B cell (primary cell): ENCODE measurements at regions not wholly inside any gene's neighbourhood (a gene's known extent, or its start where the extent isn't known, plus 50 kb on each side); places are given as distances from the start of the nearest gene placed in this dataset.
"Not testable (repeated sequence)": the region's sequence is repeated elsewhere in the genome, so short reads cannot be mapped to it uniquely, and the experiment has no call there.

Experiments used
- ATAC-seq: fragments of 200-7000 bp; cut with Tn5 transposase; one replicate; pipeline ENCODE4 v1.10.0; 2021; ENCODE audit warnings: low read depth, mild to moderate bottlenecking, moderate number of reproducible peaks, moderate library complexity
- CTCF ChIA-PET: fragments of 350-600 bp; sonication (Branson Sonifier 250); formaldehyde crosslinking; loops from one replicate; lab custom pipeline; 2021; ENCODE audit warnings: antibody characterized with exemption, inconsistent platforms; lab: Charles Lee
- POLR2A ChIA-PET: fragments of 350-600 bp; sonication (Branson Sonifier 250); formaldehyde crosslinking; loops from one replicate; lab custom pipeline; 2021; ENCODE audit warnings: antibody characterized with exemption; lab: Charles Lee
- DNase-seq: peaks from one replicate; pipeline ENCODE4 v3.0.0; 2013
- H2AFZ ChIP-seq: 2 replicates; pipeline ENCODE4 v1.6.1; 2012; ENCODE audit warnings: mild to moderate bottlenecking, low read depth, low read length; ENCODE audit not compliant: insufficient read depth, poor library complexity, severe bottlenecking
- H3K27ac ChIP-seq, 2 donors: 1 replicate in 1 of 2; 2 replicates in 1 of 2; pipeline ENCODE4 v1.5.1; 2012 to 2013; ENCODE audit warnings: low read length in 2 of 2, mild to moderate bottlenecking in 2 of 2, moderate library complexity in 1 of 2
- H3K27me3 ChIP-seq, 4 experiments: fragments of 200-600 bp in 1 of 4; sonication (generic) in 1 of 4; replicated peaks in 1 of 4; 1 replicate in 2 of 4; 2 replicates in 2 of 4; pipeline versions ENCODE4 v1.6.1 to v1.7.0; 2013 to 2016; ENCODE audit warnings: low read length in 3 of 4, mild to moderate bottlenecking in 2 of 4, mixed read lengths in 1 of 4, moderate library complexity in 1 of 4; ENCODE audit not compliant: insufficient read depth in 4 of 4, control insufficient read depth in 3 of 4; ENCODE audit errors: control extremely low read depth in 1 of 4
- H3K36me3 ChIP-seq, 2 experiments: replicated peaks in 1 of 2; 1 replicate in 1 of 2; 2 replicates in 1 of 2; pipeline versions ENCODE4 v1.6.1 to v1.7.1; 2013; ENCODE audit warnings: low read length in 1 of 2; ENCODE audit not compliant: insufficient read depth in 2 of 2, control insufficient read depth in 1 of 2; ENCODE audit errors: control extremely low read depth in 1 of 2, extremely low read depth in 1 of 2
- H3K4me1 ChIP-seq, 2 donors: fragments of 200-600 bp in 1 of 2; sonication (generic) in 1 of 2; 1 replicate in 1 of 2; 2 replicates in 1 of 2; pipeline versions ENCODE4 v1.5.1 to v1.6.1; 2013 to 2017; ENCODE audit warnings: low read length in 2 of 2; ENCODE audit not compliant: control insufficient read depth in 2 of 2, insufficient read depth in 2 of 2
- H3K4me2 ChIP-seq: replicated peaks from 2 replicates; pipeline ENCODE3; 2012; ENCODE audit warnings: mild to moderate bottlenecking, low read depth, low read length; ENCODE audit not compliant: poor library complexity, severe bottlenecking
- H3K4me3 ChIP-seq, 5 experiments: fragments of 200-600 bp in 1 of 5; sonication (generic) in 1 of 5; 1 replicate in 3 of 5; 2 replicates in 2 of 5; pipeline versions ENCODE4 v1.5.1 to v1.7.0; 2011 to 2016; ENCODE audit warnings: low read length in 4 of 5, mild to moderate bottlenecking in 4 of 5, low read depth in 2 of 5, control low read depth in 1 of 5, moderate library complexity in 1 of 5; ENCODE audit not compliant: insufficient read depth in 1 of 5; ENCODE audit errors: control extremely low read depth in 1 of 5, extremely low read depth in 1 of 5
- H3K79me2 ChIP-seq: fragments of 200-600 bp; sonication (generic); one replicate; pipeline ENCODE4 v1.6.0; 2016; ENCODE audit warnings: low read length; ENCODE audit not compliant: control insufficient read depth, insufficient read depth
- H3K9ac ChIP-seq: fragments of 200-600 bp; sonication (generic); 2 replicates; pipeline ENCODE4 v1.6.1; 2017; ENCODE audit warnings: mild to moderate bottlenecking, low read length, moderate library complexity
- H3K9me3 ChIP-seq, 3 donors: one replicate each; pipeline versions ENCODE4 v1.6.1 to v1.7.1; 2013; ENCODE audit warnings: low read length in 2 of 3; ENCODE audit not compliant: control insufficient read depth in 2 of 3, insufficient read depth in 1 of 3; ENCODE audit errors: control extremely low read depth in 1 of 3
- H4K20me1 ChIP-seq: 2 replicates; pipeline ENCODE4 v1.6.0; 2012; ENCODE audit warnings: mild to moderate bottlenecking, low read length; ENCODE audit not compliant: insufficient read depth, control insufficient read depth, poor library complexity, severe bottlenecking
- H3K27ac Mint-ChIP-seq: one replicate; pipeline ENCODE4 v1.8.0; 2021; ENCODE audit warnings: mixed read lengths
- H3K27me3 Mint-ChIP-seq: one replicate; pipeline ENCODE4 v1.8.0; 2021; ENCODE audit warnings: mixed read lengths
- H3K4me1 Mint-ChIP-seq: one replicate; pipeline ENCODE4 v1.8.0; 2021; ENCODE audit warnings: mixed read lengths
- H3K4me3 Mint-ChIP-seq: one replicate; pipeline ENCODE4 v1.8.0; 2021; ENCODE audit warnings: mixed read lengths
- H3K9me3 Mint-ChIP-seq: one replicate; pipeline ENCODE4 v1.8.0; 2022; ENCODE audit warnings: mixed read lengths; ENCODE audit not compliant: insufficient read depth
- CTCF ChIP-seq: fragments of 200-600 bp; IDR thresholded peaks from one replicate; pipeline ENCODE4 v1.8.0; 2022; ENCODE audit warnings: antibody characterized with exemption, mild to moderate bottlenecking
- EZH2 ChIP-seq: IDR thresholded peaks from 2 replicates; pipeline ENCODE4 v1.6.1; 2012; ENCODE audit warnings: borderline replicate concordance, low read depth, mild to moderate bottlenecking, moderate library complexity, low read length; ENCODE audit not compliant: insufficient read depth, poor library complexity, severe bottlenecking
- WGBS: methylation state at CpG from one replicate; pipeline ENCODE4 v1.1.5; 2013; ENCODE audit warnings: missing lambda C conversion rate; ENCODE audit not compliant: insufficient coverage; 5-methylcytosine and 5-hydroxymethylcytosine counted together
- intact Hi-C: fragments of 100-400 bp; cut with micrococcal nuclease; formaldehyde crosslinking; loops from one replicate; pipeline ENCODE4 v1.10.0; 2022

- no peaks in the 10 kb centered on the region for H3K36me3 ChIP-seq
- peaks cover 3 to 8% of the 10 kb centered on the region in 2 donors for H3K4me1 ChIP-seq
- H3K27ac ChIP-seq: no peak overlapping the region
- no peaks in the 10 kb centered on the region for H4K20me1 ChIP-seq
- H3K9me3 ChIP-seq: peaks cover 0 to 7% (median 0%) of the 10 kb centered on the region in 3 donors
- intact Hi-C loops: no loop called here
- H3K9ac ChIP-seq: no peak overlapping the region
- no peak overlapping the region for H3K4me2 ChIP-seq
- POLR2A ChIA-PET: no interaction called here
- 89% methylated on average over 7 of the region's 9 CpGs for WGBS
- no peak overlapping the region for H2AFZ ChIP-seq
- no peak for ATAC-seq
- CTCF ChIA-PET: no interaction called here
- H3K27me3 ChIP-seq: peaks cover 0 to 10% (median 2%) of the 10 kb centered on the region in 4 experiments
- H3K4me1 Mint-ChIP-seq: peaks cover 11% of the 10 kb centered on the region
- no peaks in the 10 kb centered on the region for H3K79me2 ChIP-seq
- peaks cover 4% of the 10 kb centered on the region for H3K27me3 Mint-ChIP-seq
- no peak overlapping the region for H3K4me3 ChIP-seq
- no peaks in the 10 kb centered on the region for H3K9me3 Mint-ChIP-seq
- TF ChIP-seq CTCF (no peak), EZH2 (no peak)
- no peak for DNase-seq
- no peak overlapping the region for H3K4me3 Mint-ChIP-seq
- H3K27ac Mint-ChIP-seq: no peak overlapping the region
Observed at GRCh38 chr3:194189243-194189791, 53.4 kb downstream of the HES1 start.

GRCh38 chr3:194191850-194192249 lies 55.9 kb downstream of the HES1 start:
- H3K79me2 ChIP-seq, intact Hi-C loops, DNase-seq, H3K27me3 ChIP-seq, H3K9me3 ChIP-seq, H4K20me1 ChIP-seq, H3K27me3 Mint-ChIP-seq, H2AFZ ChIP-seq, H3K4me2 ChIP-seq, POLR2A ChIA-PET, H3K36me3 ChIP-seq, ATAC-seq, H3K9ac ChIP-seq, H3K27ac Mint-ChIP-seq, H3K4me3 Mint-ChIP-seq, CTCF ChIA-PET, H3K9me3 Mint-ChIP-seq, H3K4me3 ChIP-seq, H3K27ac ChIP-seq: not testable (repeated sequence)
- peaks cover 19% of the 10 kb centered on the region for H3K4me1 Mint-ChIP-seq
- 17% methylated on average over 1 of the region's 2 CpGs for WGBS
- H3K4me1 ChIP-seq: peaks cover 9 to 17% of the 10 kb centered on the region in 2 donors
